ENCODE measurements at regions not wholly inside any gene's neighbourhood (a gene's known extent, or its start where the extent isn't known, plus 50 kb on each side); places are given as distances from the start of the nearest gene placed in this dataset.

DNA sequence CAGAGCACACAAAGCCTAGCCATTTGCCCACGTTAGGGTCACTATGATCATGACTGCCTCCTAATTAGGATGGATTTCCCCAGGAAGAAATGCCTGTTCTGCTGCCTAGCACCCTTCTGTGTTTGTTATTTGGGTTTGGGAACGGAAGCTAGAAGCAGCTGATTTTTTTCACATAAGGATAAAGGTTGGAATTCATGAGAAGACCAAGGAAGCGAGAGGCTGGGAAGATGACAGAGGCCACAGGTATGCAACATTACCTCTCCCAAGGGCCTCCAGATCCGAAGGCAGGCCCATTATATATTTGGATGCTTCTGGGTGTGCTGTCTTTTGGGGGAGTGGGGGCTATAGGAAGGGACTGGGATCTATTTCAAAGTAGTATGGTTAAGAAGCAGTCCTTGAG lies 204.7 kb downstream of the FBXO15 start:
- no peak for TF ChIP-seq CTCF (IDR thresholded peaks at IDR 0.05; ENCODE audit: extremely low read depth, missing control alignments)
- no peak for DNase-seq (ENCODE audit: low spot score)

GRCh38 chr18:73942081-73942625 lies 205.5 kb downstream of the FBXO15 start:
- TF ChIP-seq CTCF (IDR thresholded peaks at IDR 0.05; ENCODE audit: extremely low read depth, missing control alignments): no peak
- no peak for DNase-seq (ENCODE audit: low spot score)

DNA sequence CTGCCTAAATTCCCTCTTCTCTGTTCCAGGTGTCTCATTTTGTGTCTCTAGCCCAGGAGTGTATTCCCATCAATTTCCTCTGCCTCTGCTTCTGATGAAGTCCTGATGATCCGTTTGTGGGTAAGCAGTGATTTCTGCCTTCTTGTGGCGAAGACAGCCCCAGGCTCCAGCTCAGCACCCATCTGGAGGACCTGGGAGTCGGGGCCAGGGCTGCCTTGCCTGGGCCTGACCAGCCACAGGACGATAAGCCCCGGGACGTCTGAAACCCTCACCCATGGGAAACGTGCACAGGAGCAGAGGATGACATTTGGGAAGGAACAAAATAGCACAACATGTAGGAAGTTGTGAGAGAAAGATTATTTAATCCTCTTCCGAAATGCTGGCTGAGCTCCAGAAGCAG lies 206.9 kb downstream of the FBXO15 start:
- TF ChIP-seq CTCF (IDR thresholded peaks at IDR 0.05; ENCODE audit: extremely low read depth, missing control alignments): no peak
- DNase-seq (ENCODE audit: low spot score): no peak

- no peak for TF ChIP-seq CTCF (IDR thresholded peaks at IDR 0.05; ENCODE audit: extremely low read depth, missing control alignments)
- DNase-seq (ENCODE audit: low spot score): no peak
These were observed 208.2 kb downstream of the FBXO15 start for GRCh38 chr18:73939391-73939790.

GRCh38 chr18:73933685-73934084 lies 213.9 kb downstream of the FBXO15 start:
- TF ChIP-seq CTCF (IDR thresholded peaks at IDR 0.05; ENCODE audit: extremely low read depth, missing control alignments): no peak
- DNase-seq (ENCODE audit: low spot score): no peak

- DNase-seq (ENCODE audit: low spot score): no peak
- no peak for TF ChIP-seq CTCF (IDR thresholded peaks at IDR 0.05; ENCODE audit: extremely low read depth, missing control alignments)
These were observed 214.7 kb downstream of the FBXO15 start for GRCh38 chr18:73932976-73933375.

DNA sequence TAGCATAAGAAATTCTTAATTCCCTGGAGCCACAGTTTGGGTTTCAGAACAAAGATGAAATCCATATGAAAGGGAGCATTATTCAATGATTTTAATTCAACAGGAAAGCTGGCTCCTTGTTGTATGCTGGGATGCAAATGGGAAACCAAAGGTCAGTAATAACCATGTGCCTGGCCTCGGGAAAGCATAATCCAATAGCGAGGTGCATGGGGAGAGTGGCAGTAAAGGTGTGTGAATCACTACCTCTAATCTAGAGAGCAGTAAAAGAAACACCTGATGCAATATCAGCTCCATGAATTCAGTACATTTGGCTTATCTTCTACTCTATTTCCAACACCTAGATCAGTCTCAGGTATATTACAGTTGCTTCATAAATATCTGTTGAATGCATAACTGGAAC lies 220.1 kb downstream of the FBXO15 start:
- no peak for DNase-seq (ENCODE audit: low spot score)
- TF ChIP-seq CTCF (IDR thresholded peaks at IDR 0.05; ENCODE audit: extremely low read depth, missing control alignments): no peak
